ENCODE measurements at regions not wholly inside any gene's neighbourhood (a gene's known extent, or its start where the extent isn't known, plus 50 kb on each side); places are given as distances from the start of the nearest gene placed in this dataset.

DNA sequence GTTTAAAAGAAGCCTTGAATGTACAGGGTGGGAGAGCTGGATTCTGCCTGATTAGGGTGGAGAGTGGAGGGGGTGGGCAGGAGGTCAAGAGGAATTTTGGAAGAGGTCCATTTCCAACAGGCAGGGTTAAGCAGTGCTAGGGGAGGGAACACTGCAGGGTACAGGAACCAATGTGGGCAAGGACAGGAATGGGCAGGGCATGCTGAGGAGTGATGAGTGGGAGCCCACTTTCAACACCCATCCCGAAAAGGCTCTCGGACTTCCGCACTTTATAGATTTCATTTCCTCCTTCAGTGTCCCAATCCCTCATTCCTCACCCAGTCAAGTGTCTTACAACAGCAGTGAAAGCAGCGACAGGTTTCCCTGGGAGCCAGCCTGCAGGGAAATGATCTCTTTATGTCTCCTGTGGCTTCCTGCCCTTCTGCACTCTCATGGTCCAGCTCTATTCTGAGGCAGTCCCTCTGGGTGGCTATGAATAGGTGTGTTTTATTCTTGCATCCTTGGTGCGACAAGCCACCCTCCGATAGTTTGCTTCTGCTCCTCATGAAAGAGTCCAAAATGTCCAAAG, 50.5 kb upstream of the ZNF507 start:
- no peak overlapping the region for H3K27ac Mint-ChIP-seq
- peaks cover 4% of the 10 kb centered on the region for H3K27me3 Mint-ChIP-seq (ENCODE audit: low read depth)
- H3K9me3 Mint-ChIP-seq: no peaks in the 10 kb centered on the region
- H3K4me3 Mint-ChIP-seq: no peak overlapping the region
- no peaks in the 10 kb centered on the region for H3K36me3 Mint-ChIP-seq (ENCODE audit: low read depth)
- no peaks in the 10 kb centered on the region for H3K4me1 Mint-ChIP-seq (ENCODE audit: low read depth)
